ENCODE measurements at regions not wholly inside any gene's neighbourhood (a gene's known extent, or its start where the extent isn't known, plus 50 kb on each side); places are given as distances from the start of the nearest gene placed in this dataset.
"Not testable (repeated sequence)": the region's sequence is repeated elsewhere in the genome, so short reads cannot be mapped to it uniquely, and the experiment has no call there.

DNA sequence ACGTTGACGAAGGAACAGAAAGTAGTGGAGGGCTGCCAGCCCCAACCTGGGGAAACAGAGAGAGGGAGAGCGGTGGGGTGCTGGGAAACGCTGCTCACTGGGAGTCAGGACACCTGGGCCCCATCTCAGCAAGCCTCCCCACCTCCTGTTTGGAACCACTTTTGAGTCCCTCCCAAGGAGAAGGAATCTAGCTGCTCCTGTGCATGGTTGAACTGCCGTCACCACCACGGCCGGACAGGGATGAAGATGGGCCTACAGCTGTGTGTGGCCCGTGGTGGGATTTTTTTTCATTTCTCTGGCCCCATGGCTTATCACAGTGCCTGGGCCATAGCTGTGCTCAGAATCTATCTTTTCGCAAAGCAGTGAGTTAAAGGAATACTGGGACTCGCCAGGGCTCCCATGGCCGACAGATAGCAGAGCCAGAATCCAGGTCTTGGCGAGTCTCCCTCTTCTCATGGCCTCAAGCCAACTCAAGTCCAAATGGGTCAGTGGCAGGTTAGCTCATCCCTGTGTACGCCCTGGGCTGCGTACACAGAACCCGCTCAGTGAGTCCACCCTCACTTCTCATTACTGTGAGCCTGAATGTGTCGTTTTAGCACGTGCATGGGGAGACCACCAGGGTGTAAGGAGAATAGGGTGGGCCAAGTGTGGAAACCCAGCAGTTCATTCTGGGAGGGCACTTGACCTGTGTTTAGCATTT, 271.2 kb downstream of the FAM43A start:
- Mint-ChIP-seq H3K4me1 (peaks cover 14% of the 10 kb centered on the region), H3K36me3 (ENCODE audit: low read depth) (no peaks in the 10 kb centered on the region), H3K27me3 (ENCODE audit: low read depth, poor library complexity) (peaks cover 22% of the 10 kb centered on the region), H3K9me3 (no peaks in the 10 kb centered on the region), H3K27ac (no peak overlapping the region), H3K4me3 (no peak overlapping the region)
- TF ChIP-seq, protein P1, sequence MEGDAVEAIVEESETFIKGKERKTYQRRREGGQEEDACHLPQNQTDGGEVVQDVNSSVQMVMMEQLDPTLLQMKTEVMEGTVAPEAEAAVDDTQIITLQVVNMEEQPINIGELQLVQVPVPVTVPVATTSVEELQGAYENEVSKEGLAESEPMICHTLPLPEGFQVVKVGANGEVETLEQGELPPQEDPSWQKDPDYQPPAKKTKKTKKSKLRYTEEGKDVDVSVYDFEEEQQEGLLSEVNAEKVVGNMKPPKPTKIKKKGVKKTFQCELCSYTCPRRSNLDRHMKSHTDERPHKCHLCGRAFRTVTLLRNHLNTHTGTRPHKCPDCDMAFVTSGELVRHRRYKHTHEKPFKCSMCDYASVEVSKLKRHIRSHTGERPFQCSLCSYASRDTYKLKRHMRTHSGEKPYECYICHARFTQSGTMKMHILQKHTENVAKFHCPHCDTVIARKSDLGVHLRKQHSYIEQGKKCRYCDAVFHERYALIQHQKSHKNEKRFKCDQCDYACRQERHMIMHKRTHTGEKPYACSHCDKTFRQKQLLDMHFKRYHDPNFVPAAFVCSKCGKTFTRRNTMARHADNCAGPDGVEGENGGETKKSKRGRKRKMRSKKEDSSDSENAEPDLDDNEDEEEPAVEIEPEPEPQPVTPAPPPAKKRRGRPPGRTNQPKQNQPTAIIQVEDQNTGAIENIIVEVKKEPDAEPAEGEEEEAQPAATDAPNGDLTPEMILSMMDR (IDR thresholded peaks at IDR 0.05), result no peak
- DNase-seq, result no peak

DNA sequence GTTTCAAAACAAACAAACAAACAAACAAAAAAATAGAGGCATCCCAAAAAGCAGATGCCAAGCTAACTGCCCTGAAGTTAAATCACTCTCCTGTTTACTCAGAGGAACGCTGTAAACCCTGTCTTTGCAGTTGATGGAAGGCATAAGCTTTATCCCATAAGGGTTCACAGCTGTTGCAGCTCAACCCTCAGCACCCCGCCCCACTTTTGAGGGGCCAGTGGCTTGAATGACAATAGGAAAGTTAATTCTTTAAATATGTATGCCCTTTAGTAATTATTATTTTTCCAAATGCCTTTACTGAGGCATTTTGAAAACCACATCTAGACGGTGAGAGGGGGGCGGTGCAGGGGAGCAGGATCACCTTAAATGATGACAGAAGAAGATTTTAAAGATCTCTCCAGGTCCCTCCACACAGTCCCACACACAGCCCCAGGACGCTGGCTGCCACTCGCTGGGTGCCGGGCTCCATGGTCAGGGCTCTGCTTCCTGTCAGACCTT, 272.1 kb downstream of the FAM43A start:
- H3K4me3 Mint-ChIP-seq, result no peak overlapping the region
- no peak overlapping the region for H3K27ac Mint-ChIP-seq
- H3K27me3 Mint-ChIP-seq (ENCODE audit: low read depth, poor library complexity), result peaks cover 22% of the 10 kb centered on the region
- H3K36me3 Mint-ChIP-seq (ENCODE audit: low read depth), result no peaks in the 10 kb centered on the region
- H3K9me3 Mint-ChIP-seq, result no peaks in the 10 kb centered on the region
- no peak for DNase-seq
- TF ChIP-seq, protein P1 (IDR thresholded peaks at IDR 0.05), result no peak
- H3K4me1 Mint-ChIP-seq, result peaks cover 14% of the 10 kb centered on the region

DNA sequence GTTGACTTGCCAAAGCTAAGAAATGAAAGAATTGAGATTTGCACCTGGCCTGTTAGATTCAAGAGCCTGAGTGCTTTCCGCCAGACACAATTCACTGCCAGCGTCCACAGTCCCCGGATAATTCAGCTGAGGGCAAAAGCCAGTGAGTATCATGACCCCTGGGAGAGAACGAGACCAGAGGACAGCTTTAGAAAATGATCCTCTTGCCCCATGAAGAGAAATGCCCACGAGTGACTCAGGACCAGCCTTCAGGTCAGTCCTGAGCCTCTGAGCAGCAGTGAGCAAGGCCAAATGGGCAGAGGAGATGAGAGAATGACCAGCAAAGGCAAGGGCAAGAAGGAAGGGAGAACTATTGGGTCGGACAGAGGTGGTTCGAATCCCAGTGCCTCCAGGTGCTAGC, 273.5 kb downstream of the FAM43A start:
- no peak for DNase-seq
- peaks cover 16% of the 10 kb centered on the region for H3K27me3 Mint-ChIP-seq (ENCODE audit: low read depth, poor library complexity)
- H3K27ac Mint-ChIP-seq, result peak overlapping the region; percentile 35
- no peaks in the 10 kb centered on the region for H3K36me3 Mint-ChIP-seq (ENCODE audit: low read depth)
- H3K4me3 Mint-ChIP-seq, result no peak overlapping the region
- H3K9me3 Mint-ChIP-seq, result no peaks in the 10 kb centered on the region
- peaks cover 5% of the 10 kb centered on the region for H3K4me1 Mint-ChIP-seq
- TF ChIP-seq, protein P1 (IDR thresholded peaks at IDR 0.05), result no peak

- H3K36me3 Mint-ChIP-seq (ENCODE audit: low read depth); H3K4me1 Mint-ChIP-seq; DNase-seq; H3K27ac Mint-ChIP-seq; H3K9me3 Mint-ChIP-seq; H3K4me3 Mint-ChIP-seq: not testable (repeated sequence)
- H3K27me3 Mint-ChIP-seq (ENCODE audit: low read depth, poor library complexity), result peaks cover 16% of the 10 kb centered on the region
Measured at GRCh38 chr3:194959666-194960065, 274.0 kb downstream of the FAM43A start.

GRCh38 chr3:194960446-194961032, 274.9 kb downstream of the FAM43A start:
- H3K4me3 Mint-ChIP-seq, result no peak overlapping the region
- no peaks in the 10 kb centered on the region for H3K9me3 Mint-ChIP-seq
- H3K4me1 Mint-ChIP-seq, result peaks cover 5% of the 10 kb centered on the region
- H3K27me3 Mint-ChIP-seq (ENCODE audit: low read depth, poor library complexity), result peaks cover 16% of the 10 kb centered on the region
- no peak for DNase-seq
- TF ChIP-seq, protein P1 (IDR thresholded peaks at IDR 0.05), result no peak
- no peak overlapping the region for H3K27ac Mint-ChIP-seq
- H3K36me3 Mint-ChIP-seq (ENCODE audit: low read depth), result no peaks in the 10 kb centered on the region

GRCh38 chr3:194961149-194961548, 275.5 kb downstream of the FAM43A start:
- no peak for DNase-seq
- no peaks in the 10 kb centered on the region for H3K36me3 Mint-ChIP-seq (ENCODE audit: low read depth)
- peaks cover 15% of the 10 kb centered on the region for H3K27me3 Mint-ChIP-seq (ENCODE audit: low read depth, poor library complexity)
- no peak overlapping the region for H3K27ac Mint-ChIP-seq
- no peak overlapping the region for H3K4me3 Mint-ChIP-seq
- TF ChIP-seq, protein P1 (IDR thresholded peaks at IDR 0.05), result no peak
- peaks cover 5% of the 10 kb centered on the region for H3K4me1 Mint-ChIP-seq
- H3K9me3 Mint-ChIP-seq, result no peaks in the 10 kb centered on the region

Measured in nephron progenitor cell (in vitro differentiated cells).